Cardiac muscle cell (in vitro differentiated cells and primary cell): ENCODE measurements at regions not wholly inside any gene's neighbourhood (a gene's known extent, or its start where the extent isn't known, plus 50 kb on each side); places are given as distances from the start of the nearest gene placed in this dataset.

Experiments
- DNase-seq, 2 donors: peaks; one replicate each; pipeline versions ENCODE4 v3.0.0 to v3.0.0-alpha.2; 2010 to 2017; ENCODE audit warnings: low read depth in 1 of 2, low spot score in 1 of 2
- H3K27ac ChIP-seq: fragments of 200-600 bp; sonication (generic); 2 replicates; pipeline ENCODE4 v1.5.1; 2016
- H3K27me3 ChIP-seq: fragments of 200-600 bp; sonication (generic); 2 replicates; pipeline ENCODE4 v1.6.0; 2016; ENCODE audit warnings: control low read depth
- H3K36me3 ChIP-seq: fragments of 200-600 bp; sonication (generic); 2 replicates; pipeline ENCODE4 v1.5.1; 2016; ENCODE audit warnings: control low read depth
- H3K4me1 ChIP-seq: fragments of 200-600 bp; sonication (generic); 2 replicates; pipeline ENCODE4 v1.8.1; 2017; ENCODE audit warnings: low read depth, mild to moderate bottlenecking, mixed run types
- H3K4me3 ChIP-seq: fragments of 200-600 bp; sonication (generic); 2 replicates; pipeline ENCODE4 v1.5.1; 2016; ENCODE audit warnings: mild to moderate bottlenecking
- H3K9me3 ChIP-seq: fragments of 200-600 bp; sonication (generic); 2 replicates; pipeline ENCODE4 v1.5.1; 2017; ENCODE audit warnings: low read depth, mild to moderate bottlenecking, control low read depth
- TF ChIP-seq, protein P1 (sequence below): IDR thresholded peaks from 2 replicates; pipeline ENCODE4 v1.5.1; 2012; ENCODE audit warnings: low read depth, mild to moderate bottlenecking, low read length

DNA sequence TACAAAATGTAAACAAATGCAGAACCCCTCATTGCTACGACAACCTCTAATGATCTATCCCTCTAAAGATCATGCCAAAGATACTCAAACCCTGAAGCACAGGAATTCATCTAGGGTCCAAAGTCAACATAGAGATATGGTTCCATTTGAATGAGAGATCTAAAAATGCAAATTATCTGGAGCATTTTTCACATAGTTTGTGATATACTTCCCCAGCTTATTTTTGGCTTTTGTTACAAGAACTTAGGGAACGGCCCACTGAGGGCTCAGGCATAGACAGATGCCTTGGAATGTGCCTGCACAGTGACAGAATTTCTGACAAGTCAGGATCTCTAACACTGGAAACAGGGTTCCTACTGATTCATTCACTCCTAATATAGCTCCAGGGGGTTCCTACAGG is 258.9 kb upstream of the THBS1 start:
- H3K9me3 ChIP-seq, result no peaks in the 10 kb centered on the region
- no peaks in the 10 kb centered on the region for H3K4me1 ChIP-seq
- TF ChIP-seq, protein P1, sequence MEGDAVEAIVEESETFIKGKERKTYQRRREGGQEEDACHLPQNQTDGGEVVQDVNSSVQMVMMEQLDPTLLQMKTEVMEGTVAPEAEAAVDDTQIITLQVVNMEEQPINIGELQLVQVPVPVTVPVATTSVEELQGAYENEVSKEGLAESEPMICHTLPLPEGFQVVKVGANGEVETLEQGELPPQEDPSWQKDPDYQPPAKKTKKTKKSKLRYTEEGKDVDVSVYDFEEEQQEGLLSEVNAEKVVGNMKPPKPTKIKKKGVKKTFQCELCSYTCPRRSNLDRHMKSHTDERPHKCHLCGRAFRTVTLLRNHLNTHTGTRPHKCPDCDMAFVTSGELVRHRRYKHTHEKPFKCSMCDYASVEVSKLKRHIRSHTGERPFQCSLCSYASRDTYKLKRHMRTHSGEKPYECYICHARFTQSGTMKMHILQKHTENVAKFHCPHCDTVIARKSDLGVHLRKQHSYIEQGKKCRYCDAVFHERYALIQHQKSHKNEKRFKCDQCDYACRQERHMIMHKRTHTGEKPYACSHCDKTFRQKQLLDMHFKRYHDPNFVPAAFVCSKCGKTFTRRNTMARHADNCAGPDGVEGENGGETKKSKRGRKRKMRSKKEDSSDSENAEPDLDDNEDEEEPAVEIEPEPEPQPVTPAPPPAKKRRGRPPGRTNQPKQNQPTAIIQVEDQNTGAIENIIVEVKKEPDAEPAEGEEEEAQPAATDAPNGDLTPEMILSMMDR, result no peak
- no peaks in the 10 kb centered on the region for H3K27me3 ChIP-seq
- DNase-seq, result peak in 1 of 2 donors; percentile 48
- no peak overlapping the region for H3K4me3 ChIP-seq
- H3K36me3 ChIP-seq, result no peaks in the 10 kb centered on the region
- no peak overlapping the region for H3K27ac ChIP-seq

DNA sequence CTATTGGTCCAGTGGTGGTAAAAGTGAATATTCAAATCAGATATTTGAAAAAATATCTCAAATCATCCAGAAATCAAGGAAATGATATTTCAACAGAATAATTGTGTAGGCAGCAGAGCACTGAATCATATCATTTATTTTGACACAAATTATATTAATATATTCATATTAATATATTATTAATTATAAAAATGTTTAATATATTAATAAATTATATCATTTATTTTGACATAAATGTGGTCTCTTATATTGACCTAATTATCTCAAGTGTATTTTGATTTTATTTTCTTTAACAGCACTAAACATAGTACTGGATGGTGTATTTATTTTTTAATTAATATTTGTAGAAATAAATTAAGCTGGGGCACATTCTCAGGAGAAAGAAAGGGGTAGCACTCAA is 257.7 kb upstream of the THBS1 start:
- no peaks in the 10 kb centered on the region for H3K9me3 ChIP-seq
- no peaks in the 10 kb centered on the region for H3K36me3 ChIP-seq
- TF ChIP-seq, protein P1, result no peak
- DNase-seq, result no peak
- H3K4me1 ChIP-seq, result no peaks in the 10 kb centered on the region
- no peak overlapping the region for H3K27ac ChIP-seq
- no peak overlapping the region for H3K4me3 ChIP-seq
- H3K27me3 ChIP-seq, result no peaks in the 10 kb centered on the region

- Histone ChIP-seq H3K9me3 (no peaks in the 10 kb centered on the region), H3K36me3 (no peaks in the 10 kb centered on the region), H3K27ac (no peak overlapping the region), H3K4me1 (no peaks in the 10 kb centered on the region), H3K27me3 (no peaks in the 10 kb centered on the region), H3K4me3 (no peak overlapping the region)
- TF ChIP-seq, protein P1, result no peak
- DNase-seq, result no peak
Observed at GRCh38 chr15:39323706-39324105, 257.2 kb upstream of the THBS1 start.

GRCh38 chr15:39326306-39326975 is 254.4 kb upstream of the THBS1 start:
- Histone ChIP-seq H3K4me3 (no peak overlapping the region), H3K4me1 (no peaks in the 10 kb centered on the region), H3K9me3 (no peaks in the 10 kb centered on the region), H3K27ac (no peak overlapping the region), H3K27me3 (no peaks in the 10 kb centered on the region), H3K36me3 (no peaks in the 10 kb centered on the region)
- no peak for DNase-seq
- TF ChIP-seq, protein P1, result no peak

DNA sequence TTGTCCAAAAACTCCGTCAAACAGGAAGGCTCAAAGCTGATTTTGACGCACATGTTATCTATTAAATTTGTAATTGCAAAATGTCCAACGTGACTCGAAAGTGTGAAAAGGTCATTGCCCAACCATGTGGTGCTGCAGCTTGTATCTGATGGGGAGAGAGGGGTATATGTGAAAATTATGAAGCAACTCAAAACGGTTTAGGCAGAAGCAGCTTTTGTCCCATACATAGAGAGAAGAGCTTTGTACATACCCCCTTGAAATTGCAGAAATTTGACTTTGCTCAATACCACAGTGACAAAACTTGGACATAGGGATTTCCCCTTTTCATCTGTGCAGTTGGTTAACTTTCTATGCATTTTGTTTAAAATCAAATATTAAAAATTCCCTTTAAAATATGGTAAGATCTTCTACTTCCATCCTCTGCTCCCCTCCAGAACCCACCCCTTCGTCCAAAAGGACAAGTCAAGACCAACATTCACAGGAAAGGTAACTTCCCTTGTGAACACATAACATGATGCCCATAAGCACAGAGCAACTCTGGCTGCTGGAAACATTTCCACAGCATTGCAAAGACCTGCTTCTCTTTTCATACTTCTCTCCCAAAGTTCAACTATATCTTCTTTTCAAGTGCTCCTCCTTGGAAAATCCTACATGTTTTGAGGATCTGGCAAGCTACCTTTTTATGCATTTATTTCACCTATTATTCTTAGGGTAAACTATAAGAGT is 253.7 kb upstream of the THBS1 start:
- Histone ChIP-seq H3K27ac (no peak overlapping the region), H3K4me3 (no peak overlapping the region), H3K27me3 (no peaks in the 10 kb centered on the region), H3K36me3 (no peaks in the 10 kb centered on the region), H3K9me3 (no peaks in the 10 kb centered on the region), H3K4me1 (no peaks in the 10 kb centered on the region)
- peak in 1 of 2 donors; percentile 74 for DNase-seq
- TF ChIP-seq, protein P1, result no peak
